Right renal cortex interstitium (tissue), 3 donors: ENCODE measurements at regions not wholly inside any gene's neighbourhood (a gene's known extent, or its start where the extent isn't known, plus 50 kb on each side); places are given as distances from the start of the nearest gene placed in this dataset.
"Not testable (repeated sequence)": the region's sequence is repeated elsewhere in the genome, so short reads cannot be mapped to it uniquely, and the experiment has no call there.

Experiments
- DNase-seq, 3 donors: peaks; one replicate each; pipeline ENCODE4 v3.0.0-alpha.2; 2013; ENCODE audit warnings: low read depth in 3 of 3, low spot score in 2 of 3

GRCh38 chr9:89853161-89853560, 248.3 kb downstream of the GADD45G start:
- DNase-seq: no peak

- DNase-seq: no peak
Measured at GRCh38 chr9:89853931-89854330, 249.1 kb downstream of the GADD45G start.

- no peak for DNase-seq
Measured at GRCh38 chr9:89854715-89855475, 250.1 kb downstream of the GADD45G start.

- not testable (repeated sequence) for DNase-seq
Measured at GRCh38 chr9:89856296-89856695, 251.5 kb downstream of the GADD45G start.

GRCh38 chr9:89856950-89857349, 252.1 kb downstream of the GADD45G start:
- not testable (repeated sequence) for DNase-seq

GRCh38 chr9:89859842-89860241, 255.0 kb downstream of the GADD45G start:
- not testable (repeated sequence) for DNase-seq

- not testable (repeated sequence) for DNase-seq
Measured at GRCh38 chr9:89861371-89861770, 256.6 kb downstream of the GADD45G start.

GRCh38 chr9:89862316-89862715, 257.5 kb downstream of the GADD45G start:
- DNase-seq: no peak

GRCh38 chr9:89863141-89863540, 258.3 kb downstream of the GADD45G start:
- DNase-seq: no peak

- no peak for DNase-seq
Measured at GRCh38 chr9:89863837-89864236, 259.0 kb downstream of the GADD45G start.

GRCh38 chr9:89864257-89864656, 259.4 kb downstream of the GADD45G start:
- DNase-seq: no peak

- DNase-seq: no peak
Measured at GRCh38 chr9:89864731-89865130, 259.9 kb downstream of the GADD45G start.

- no peak for DNase-seq
Measured at GRCh38 chr9:89865357-89865756, 260.5 kb downstream of the GADD45G start.

- no peak for DNase-seq
Measured at GRCh38 chr9:89865981-89866380, 261.2 kb downstream of the GADD45G start.

- no peak for DNase-seq
Measured at GRCh38 chr9:89866701-89867100, 261.9 kb downstream of the GADD45G start.

- DNase-seq: no peak
Measured at GRCh38 chr9:89868100-89868499, 263.3 kb downstream of the GADD45G start.

- DNase-seq: no peak
Measured at GRCh38 chr9:89869793-89870580, 265.2 kb downstream of the GADD45G start.

GRCh38 chr9:89871871-89872331, 267.1 kb downstream of the GADD45G start:
- DNase-seq: no peak

GRCh38 chr9:89872426-89872912, 267.7 kb downstream of the GADD45G start:
- no peak for DNase-seq

- no peak for DNase-seq
Measured at GRCh38 chr9:89872913-89873707, 268.3 kb downstream of the GADD45G start.

GRCh38 chr9:89873801-89874200, 269.0 kb downstream of the GADD45G start:
- no peak for DNase-seq
